IMR-90 (cell line): ENCODE measurements at regions not wholly inside any gene's neighbourhood (a gene's known extent, or its start where the extent isn't known, plus 50 kb on each side); places are given as distances from the start of the nearest gene placed in this dataset.

Source experiments
- ATAC-seq: fragments of 200-7000 bp; cut with Tn5 transposase; 2 replicates; pipeline ENCODE4 v1.9.1; 2020; ENCODE audit warnings: low read depth, mild to moderate bottlenecking, moderate library complexity
- BruUV-seq: library from RNA; stranded (reverse); fragments of 400-500 nt; replicated peaks from 2 replicates; lab custom pipeline; 2021; lab: Mats Ljungman, UMichigan
- CTCF ChIA-PET: fragments of 300-600 bp; formaldehyde crosslinking; extraction: SDS; loops from one replicate; lab custom pipeline; 2021; ENCODE audit warnings: antibody characterized with exemption; lab: Yijun Ruan, JAX
- POLR2A ChIA-PET: fragments of 300-600 bp; sonication (Branson Sonifier 250); formaldehyde crosslinking; loops from one replicate; lab custom pipeline; 2022; ENCODE audit warnings: antibody characterized with exemption; ENCODE audit not compliant: unreplicated experiment; lab: Charles Lee
- DNase-seq: peaks from one replicate; pipeline ENCODE4 v3.0.0; 2013
- H2AFZ ChIP-seq: replicated peaks from 2 replicates; pipeline ENCODE3; 2013; ENCODE audit warnings: low read length, mild to moderate bottlenecking; ENCODE audit not compliant: poor library complexity
- H2AK5ac ChIP-seq: 2 replicates; pipeline ENCODE4 v1.6.1; 2013; ENCODE audit warnings: low read depth, low read length, inconsistent platforms
- H2AK9ac ChIP-seq: replicated peaks from 2 replicates; pipeline ENCODE3; 2013; ENCODE audit warnings: mild to moderate bottlenecking, low read depth, low read length, moderate library complexity; ENCODE audit not compliant: poor library complexity
- H2BK120ac ChIP-seq: 2 replicates; pipeline ENCODE4 v1.6.1; 2013; ENCODE audit warnings: low read depth, low read length, inconsistent platforms
- H2BK15ac ChIP-seq: 3 replicates; pipeline ENCODE4 v1.6.1; 2013; ENCODE audit warnings: low read depth, low read length, inconsistent platforms
- H2BK20ac ChIP-seq: 2 replicates; pipeline ENCODE4 v1.6.1; 2013; ENCODE audit warnings: low read depth, mild to moderate bottlenecking, inconsistent platforms, low read length, moderate library complexity
- H2BK5ac ChIP-seq: 2 replicates; pipeline ENCODE4 v1.6.1; 2013; ENCODE audit warnings: mild to moderate bottlenecking, low read depth, low read length, inconsistent platforms; ENCODE audit not compliant: poor library complexity, severe bottlenecking
- H3K14ac ChIP-seq: replicated peaks from 2 replicates; pipeline ENCODE4 v1.6.1; 2013; ENCODE audit warnings: low read depth, low read length, inconsistent platforms
- H3K18ac ChIP-seq: 2 replicates; pipeline ENCODE4 v1.6.1; 2013; ENCODE audit warnings: low read depth, low read length, control low read depth
- H3K23ac ChIP-seq: 2 replicates; pipeline ENCODE4 v1.6.1; 2013; ENCODE audit warnings: low read depth, low read length, inconsistent platforms
- H3K27ac ChIP-seq: 2 replicates; pipeline ENCODE4 v1.5.1; 2013; ENCODE audit warnings: mild to moderate bottlenecking, control low read depth, low read length; ENCODE audit not compliant: insufficient read depth
- H3K27me3 ChIP-seq: 2 replicates; pipeline ENCODE4 v1.6.1; 2013; ENCODE audit warnings: low read length; ENCODE audit not compliant: control insufficient read depth, insufficient read depth
- H3K36me3 ChIP-seq: 2 replicates; pipeline ENCODE4 v1.6.1; 2013; ENCODE audit warnings: low read length, mixed read lengths; ENCODE audit not compliant: control insufficient read depth, insufficient read depth
- H3K4ac ChIP-seq: 2 replicates; pipeline ENCODE4 v1.6.1; 2013; ENCODE audit warnings: low read depth, low read length, inconsistent platforms
- H3K4me1 ChIP-seq: 2 replicates; pipeline ENCODE4 v1.6.1; 2013; ENCODE audit warnings: low read length, mixed read lengths; ENCODE audit not compliant: control insufficient read depth, insufficient read depth
- H3K4me2 ChIP-seq: 2 replicates; pipeline ENCODE4 v1.6.1; 2013; ENCODE audit warnings: low read depth, mild to moderate bottlenecking, control low read depth, low read length, moderate library complexity
- H3K4me3 ChIP-seq: 2 replicates; pipeline ENCODE4 v1.5.1; 2013; ENCODE audit warnings: low read depth, mild to moderate bottlenecking, control low read depth, low read length, moderate library complexity; ENCODE audit not compliant: insufficient read depth
- H3K56ac ChIP-seq: 2 replicates; pipeline ENCODE4 v1.6.1; 2013; ENCODE audit warnings: low read length, inconsistent platforms; ENCODE audit not compliant: insufficient read depth; ENCODE audit errors: extremely low read depth
- H3K79me1 ChIP-seq, 2 experiments: 2 replicates each; pipeline ENCODE4 v1.6.1; 2013; ENCODE audit warnings: low read length in 2 of 2, inconsistent platforms in 1 of 2, low read depth in 1 of 2
- H3K9ac ChIP-seq: 2 replicates; pipeline ENCODE4 v1.6.1; 2013; ENCODE audit warnings: low read depth, low read length, control low read depth
- H3K9me1 ChIP-seq: 2 replicates; pipeline ENCODE4 v1.6.1; 2013; ENCODE audit warnings: low read length, inconsistent platforms; ENCODE audit not compliant: insufficient read depth
- H3K9me3 ChIP-seq: 2 replicates; pipeline ENCODE4 v1.6.1; 2013; ENCODE audit warnings: low read length; ENCODE audit not compliant: control insufficient read depth, insufficient read depth
- H4K20me1 ChIP-seq: 2 replicates; pipeline ENCODE4 v1.6.1; 2013; ENCODE audit warnings: low read length, inconsistent platforms; ENCODE audit not compliant: insufficient read depth
- H4K5ac ChIP-seq: 2 replicates; pipeline ENCODE4 v1.6.1; 2013; ENCODE audit warnings: mild to moderate bottlenecking, low read depth, low read length, control low read depth
- H4K8ac ChIP-seq, 2 experiments: 2 replicates each; pipeline ENCODE4 v1.6.1; 2013; ENCODE audit warnings: low read depth in 2 of 2, low read length in 2 of 2, control low read depth in 1 of 2, inconsistent platforms in 1 of 2
- H4K91ac ChIP-seq: 2 replicates; pipeline ENCODE4 v1.6.1; 2013; ENCODE audit warnings: low read depth, low read length, inconsistent platforms; ENCODE audit not compliant: insufficient read depth
- RAD21 ChIP-seq: IDR thresholded peaks from 2 replicates; pipeline ENCODE4 v1.6.1; 2012; ENCODE audit warnings: low read length, improper control_type of control experiment
- RFX5 ChIP-seq: IDR thresholded peaks from 2 replicates; pipeline ENCODE4 v1.8.0; 2012; ENCODE audit warnings: low read depth, mild to moderate bottlenecking, low read length, moderate library complexity
- SMC3 ChIP-seq: fragments of 150-350 bp; IDR thresholded peaks from 2 replicates; pipeline ENCODE4 v1.6.1; 2016; ENCODE audit warnings: low read depth, mild to moderate bottlenecking, antibody characterized with exemption, low read length, moderate library complexity
- WGBS, 2 experiments: methylation state at CpG; one replicate each; pipeline versions ENCODE4 v1.1.5 to v1.1.7; 2013; ENCODE audit warnings: missing lambda C conversion rate in 2 of 2; ENCODE audit not compliant: insufficient read length in 1 of 2; ENCODE audit errors: extremely low coverage in 2 of 2; 5-methylcytosine and 5-hydroxymethylcytosine counted together
- dilution Hi-C: fragments of 300-500 bp; cut with HindIII; formaldehyde crosslinking; loops from one replicate; pipeline ENCODE4 v1.14.3; 2018; ENCODE audit warnings: low sequenced_read_pairs; ENCODE audit not compliant: unreplicated experiment
- in situ Hi-C: fragments of 300-500 bp; cut with MboI; formaldehyde crosslinking; loops from 3 replicates; pipeline ENCODE4 v1.14.3; 2019; ENCODE audit warnings: low sequenced_read_pairs, inconsistent platforms, mixed read lengths
- intact Hi-C: fragments of 100-400 bp; cut with micrococcal nuclease; formaldehyde crosslinking; loops from 2 replicates; pipeline ENCODE4 v1.10.0; 2022

DNA sequence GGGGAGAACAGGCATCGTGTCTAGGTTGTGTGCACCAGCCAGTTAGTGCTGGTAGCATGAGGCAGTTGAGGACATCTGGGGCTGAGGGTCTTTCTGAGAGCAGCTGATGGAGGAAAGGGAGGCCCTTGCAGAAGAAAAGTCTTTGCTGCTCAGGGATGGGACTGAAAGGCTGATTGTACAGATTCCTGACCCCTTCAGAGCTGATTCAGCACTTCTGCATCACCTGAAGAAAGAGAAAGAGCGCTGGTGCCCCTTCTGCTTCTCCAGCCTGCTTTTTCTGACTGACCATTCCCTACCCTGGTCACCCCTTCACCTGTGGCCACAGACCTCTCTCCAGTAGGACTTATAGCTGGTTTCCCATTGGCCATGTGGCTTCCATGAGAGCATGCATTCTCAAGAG, 476.2 kb downstream of the TSHZ3 start:
- no peak overlapping the region for H4K5ac ChIP-seq
- no peaks in the 10 kb centered on the region for H3K4me1 ChIP-seq
- no peak overlapping the region for H3K9ac ChIP-seq
- no peaks in the 10 kb centered on the region for H3K36me3 ChIP-seq
- H3K18ac ChIP-seq: no peak overlapping the region
- no peak overlapping the region for H3K14ac ChIP-seq
- ATAC-seq: no peak
- no peak overlapping the region for H3K4me2 ChIP-seq
- H4K20me1 ChIP-seq: no peaks in the 10 kb centered on the region
- intact Hi-C loops (no loop called here), dilution Hi-C loops (no loop called here), in situ Hi-C loops (no loop called here)
- H2BK120ac ChIP-seq: no peak overlapping the region
- no peak overlapping the region for H3K27ac ChIP-seq
- no peaks in the 10 kb centered on the region for H3K79me1 ChIP-seq
- no peaks in the 10 kb centered on the region for H3K9me1 ChIP-seq
- no TSS peak for BruUV-seq
- no peak overlapping the region for H3K4me3 ChIP-seq
- no peak overlapping the region for H4K91ac ChIP-seq
- H3K27me3 ChIP-seq: no peaks in the 10 kb centered on the region
- H3K56ac ChIP-seq: no peak overlapping the region
- TF ChIP-seq RFX5: no peak
- no peak for TF ChIP-seq RAD21
- no peak for TF ChIP-seq SMC3
- H2AFZ ChIP-seq: no peak overlapping the region
- no peak overlapping the region for H2AK9ac ChIP-seq
- no peak overlapping the region for H3K4ac ChIP-seq
- H4K8ac ChIP-seq: no peak overlapping the region
- H2BK20ac ChIP-seq: no peak overlapping the region
- no peaks in the 10 kb centered on the region for H3K9me3 ChIP-seq
- H2BK5ac ChIP-seq: no peak overlapping the region
- WGBS, 2 experiments: no CpG with 5 or more reads among the region's 2 CpGs
- H2BK15ac ChIP-seq: no peak overlapping the region
- H2AK5ac ChIP-seq: no peak overlapping the region
- DNase-seq: no peak
- POLR2A ChIA-PET: no interaction called here
- CTCF ChIA-PET: no interaction called here
- H3K23ac ChIP-seq: no peak overlapping the region
